ENCODE measurements at regions not wholly inside any gene's neighbourhood (a gene's known extent, or its start where the extent isn't known, plus 50 kb on each side); places are given as distances from the start of the nearest gene placed in this dataset.

GRCh38 chr1:221366495-221367110 is 375.3 kb downstream of the DUSP10 start:
- TF ChIP-seq CTCF (IDR thresholded peaks at IDR 0.05) (no peak), POLR2A (IDR thresholded peaks at IDR 0.05) (no peak)

Data from thyroid gland (tissue), 4 donors.